Peyer's patch (tissue), 4 donors: ENCODE measurements at regions not wholly inside any gene's neighbourhood (a gene's known extent, or its start where the extent isn't known, plus 50 kb on each side); places are given as distances from the start of the nearest gene placed in this dataset.
"Not testable (repeated sequence)": the region's sequence is repeated elsewhere in the genome, so short reads cannot be mapped to it uniquely, and the experiment has no call there.

ENCODE experiments used
- DNase-seq, 3 donors: peaks; one replicate each; pipeline ENCODE4 v3.0.0-alpha.2; 2017 to 2019
- H3K27ac ChIP-seq, 4 donors: fragments of 200-600 bp; sonication (generic); one replicate each; pipeline ENCODE4 v1.5.1; 2016 to 2019
- H3K27me3 ChIP-seq, 2 donors: fragments of 200-600 bp; sonication (generic); one replicate each; pipeline ENCODE4 v1.5.1; 2019
- H3K36me3 ChIP-seq, 3 donors: fragments of 200-600 bp; sonication (generic); one replicate each; pipeline ENCODE4 v1.5.1; 2016 to 2019
- H3K4me1 ChIP-seq, 4 donors: fragments of 200-600 bp; sonication (generic); one replicate each; pipeline ENCODE4 v1.5.1; 2016 to 2019
- H3K4me3 ChIP-seq, 4 donors: fragments of 200-600 bp; sonication (generic); 1 replicate in 3 of 4; 2 replicates in 1 of 4; pipeline ENCODE4 v1.5.1; 2016 to 2019; ENCODE audit warnings: mild to moderate bottlenecking in 1 of 4
- H3K9me3 ChIP-seq, 4 donors: fragments of 200-600 bp; sonication (generic); one replicate each; pipeline ENCODE4 v1.5.1; 2016 to 2019; ENCODE audit warnings: mild to moderate bottlenecking in 1 of 4
- CTCF ChIP-seq, 6 experiments: fragments of 450-650 bp in 4 of 6; fragments of 200-600 bp in 2 of 6; sonication (generic) in 1 of 6; IDR thresholded peaks; one replicate each; pipeline ENCODE4 v1.5.1; 2017 to 2019; ENCODE audit warnings: antibody characterized with exemption in 6 of 6, mild to moderate bottlenecking in 3 of 6, moderate library complexity in 1 of 6
- POLR2A ChIP-seq, 2 donors: fragments of 450-650 bp; IDR thresholded peaks; one replicate each; pipeline ENCODE4 v1.5.1; 2017; ENCODE audit warnings: antibody characterized with exemption in 2 of 2, mild to moderate bottlenecking in 2 of 2, moderate library complexity in 2 of 2

GRCh38 chr14:38004610-38004879 is 203.2 kb upstream of the SSTR1 start:
- Histone ChIP-seq H3K4me3 (no peak overlapping the region), H3K27ac (no peak overlapping the region), H3K4me1 (no peaks in the 10 kb centered on the region), H3K36me3 (no peaks in the 10 kb centered on the region), H3K27me3 (no peaks in the 10 kb centered on the region), H3K9me3 (no peaks in the 10 kb centered on the region)
- no peak for TF ChIP-seq CTCF (IDR thresholded peaks at IDR 0.05)
- TF ChIP-seq POLR2A (IDR thresholded peaks at IDR 0.05): no peak
- DNase-seq: no peak

GRCh38 chr14:38011156-38011555 is 196.5 kb upstream of the SSTR1 start:
- H3K36me3 ChIP-seq, DNase-seq, H3K4me3 ChIP-seq, H3K27me3 ChIP-seq, H3K9me3 ChIP-seq, H3K4me1 ChIP-seq, H3K27ac ChIP-seq: not testable (repeated sequence)

GRCh38 chr14:38012056-38012455 is 195.6 kb upstream of the SSTR1 start:
- TF ChIP-seq CTCF (IDR thresholded peaks at IDR 0.05): no peak
- no peak for TF ChIP-seq POLR2A (IDR thresholded peaks at IDR 0.05)
- Histone ChIP-seq H3K36me3 (no peaks in the 10 kb centered on the region), H3K27me3 (no peaks in the 10 kb centered on the region), H3K9me3 (peaks cover 0 to 9% (median 4%) of the 10 kb centered on the region in 4 donors), H3K4me1 (no peaks in the 10 kb centered on the region), H3K4me3 (no peak overlapping the region), H3K27ac (no peak overlapping the region)
- no peak for DNase-seq

GRCh38 chr14:38016497-38016896 is 191.2 kb upstream of the SSTR1 start:
- no peak for DNase-seq
- Histone ChIP-seq H3K4me3 (no peak overlapping the region), H3K27ac (no peak overlapping the region), H3K4me1 (no peaks in the 10 kb centered on the region), H3K36me3 (no peaks in the 10 kb centered on the region), H3K27me3 (no peaks in the 10 kb centered on the region), H3K9me3 (peaks cover 0 to 9% (median 4%) of the 10 kb centered on the region in 4 donors)
- TF ChIP-seq POLR2A (IDR thresholded peaks at IDR 0.05) (no peak), CTCF (IDR thresholded peaks at IDR 0.05) (peak in 3 of 6 experiments; percentile 10 to 24 (median 21))

GRCh38 chr14:38021861-38022260 is 185.8 kb upstream of the SSTR1 start:
- DNase-seq: no peak
- Histone ChIP-seq H3K9me3 (no peaks in the 10 kb centered on the region), H3K4me3 (no peak overlapping the region), H3K27ac (no peak overlapping the region), H3K36me3 (no peaks in the 10 kb centered on the region), H3K4me1 (no peaks in the 10 kb centered on the region), H3K27me3 (no peaks in the 10 kb centered on the region)
- TF ChIP-seq POLR2A (IDR thresholded peaks at IDR 0.05): no peak
- no peak for TF ChIP-seq CTCF (IDR thresholded peaks at IDR 0.05)

- Histone ChIP-seq H3K27me3 (no peaks in the 10 kb centered on the region), H3K4me3 (no peak overlapping the region), H3K36me3 (no peaks in the 10 kb centered on the region), H3K9me3 (no peaks in the 10 kb centered on the region), H3K4me1 (no peaks in the 10 kb centered on the region), H3K27ac (no peak overlapping the region)
- DNase-seq: no peak
- TF ChIP-seq CTCF (IDR thresholded peaks at IDR 0.05) (no peak), POLR2A (IDR thresholded peaks at IDR 0.05) (no peak)
Measured at GRCh38 chr14:38022775-38023174, 184.9 kb upstream of the SSTR1 start.
